GM21786 (cell line): ENCODE measurements at regions not wholly inside any gene's neighbourhood (a gene's known extent, or its start where the extent isn't known, plus 50 kb on each side); places are given as distances from the start of the nearest gene placed in this dataset.
"Not testable (repeated sequence)": the region's sequence is repeated elsewhere in the genome, so short reads cannot be mapped to it uniquely, and the experiment has no call there.

Source experiments
- ATAC-seq: cut with Tn5 transposase; IDR thresholded peaks from one replicate; pipeline ENCODE4 v1.9.1; 2021; ENCODE audit not compliant: unreplicated experiment

DNA sequence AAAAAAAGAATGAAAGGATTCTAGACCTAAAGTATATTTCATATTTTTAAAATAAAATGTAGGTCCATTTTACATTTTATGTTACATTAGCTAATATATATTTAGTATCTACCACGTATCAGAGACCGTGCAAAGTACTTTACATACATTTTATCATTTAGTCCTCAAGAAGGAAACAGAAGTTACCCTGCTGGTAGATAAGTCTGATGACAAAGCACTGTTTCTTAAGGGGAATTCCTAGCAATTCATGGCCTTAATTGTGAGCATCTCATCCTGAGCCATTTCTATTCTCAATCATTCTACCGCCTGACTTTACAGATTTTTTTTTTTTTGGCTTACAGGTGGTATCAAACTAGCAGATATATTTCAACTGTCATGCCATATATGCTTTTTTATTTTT, 367.7 kb downstream of the PRELID2 start:
- no peak for ATAC-seq

DNA sequence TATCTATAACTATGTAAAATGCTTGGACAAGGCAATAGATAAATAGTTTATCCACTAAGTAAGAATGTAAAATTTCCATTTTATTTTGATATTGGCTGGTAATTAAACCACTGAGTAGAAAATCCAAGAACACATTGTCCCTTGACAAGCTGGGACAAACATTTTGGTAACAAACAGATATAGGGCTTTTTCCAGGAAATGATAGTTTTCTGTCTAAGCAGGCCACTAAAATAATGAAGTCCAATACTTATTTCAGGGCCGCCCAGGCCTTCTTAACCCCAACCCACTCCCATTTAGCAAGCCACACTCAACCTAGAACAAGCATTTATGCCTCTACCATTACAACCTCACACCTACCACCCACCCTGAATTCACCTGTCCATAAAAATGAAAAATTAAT, 368.6 kb downstream of the PRELID2 start:
- no peak for ATAC-seq

DNA sequence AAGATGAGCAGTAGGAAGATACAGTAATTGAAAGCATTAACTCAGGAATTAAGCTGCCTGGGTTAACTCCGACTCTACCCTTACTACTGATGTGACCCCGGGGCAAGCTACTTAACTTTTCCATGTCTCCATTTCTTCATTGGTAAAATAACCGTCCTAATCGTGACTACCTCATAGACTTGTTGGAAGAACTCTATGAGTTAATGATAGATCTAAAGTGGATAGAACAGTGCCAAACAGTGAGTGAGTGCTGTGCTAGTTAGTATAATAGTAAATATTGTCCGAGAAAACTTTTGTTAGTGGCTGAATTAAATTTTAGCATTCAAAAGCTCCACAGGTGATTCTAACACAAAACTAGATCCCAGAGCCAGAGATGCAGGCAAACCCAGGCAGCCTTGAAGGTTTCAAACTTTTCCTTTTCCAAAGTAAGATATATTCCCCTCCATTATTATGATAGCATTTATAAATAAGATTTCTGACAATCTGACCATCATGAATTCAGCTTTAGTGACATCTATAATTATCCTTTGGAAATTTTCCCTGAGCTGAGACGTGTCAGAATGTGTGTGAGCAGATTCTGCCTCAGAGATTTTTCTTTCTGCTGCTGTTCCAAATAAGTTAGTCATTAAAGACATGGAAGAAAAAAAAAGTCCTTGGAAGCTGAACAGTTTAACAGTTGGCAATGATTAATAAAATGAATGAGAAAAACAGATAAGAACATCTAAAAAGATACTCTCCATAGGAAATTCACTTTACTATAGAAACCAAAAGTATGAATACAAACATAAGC, 369.5 kb downstream of the PRELID2 start:
- ATAC-seq, result no peak

DNA sequence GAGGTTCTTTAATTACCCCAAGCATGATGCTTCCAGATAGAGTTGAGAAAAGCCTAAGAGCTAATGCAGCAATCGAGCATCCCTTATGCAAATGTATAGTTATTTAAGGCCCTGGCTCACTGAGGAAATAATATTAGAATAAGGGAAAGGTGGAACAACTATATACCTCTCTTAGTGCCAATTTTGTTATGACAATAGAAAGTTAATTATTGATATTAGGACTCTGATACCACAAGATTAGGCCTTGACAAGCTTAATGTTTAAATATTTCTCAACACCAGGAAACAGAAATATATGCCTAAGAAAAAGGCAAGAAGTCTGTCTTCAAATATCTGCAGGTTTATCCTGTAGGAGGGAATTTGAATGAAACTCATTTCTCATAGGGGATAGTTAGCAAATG, 371.0 kb downstream of the PRELID2 start:
- ATAC-seq, result no peak

DNA sequence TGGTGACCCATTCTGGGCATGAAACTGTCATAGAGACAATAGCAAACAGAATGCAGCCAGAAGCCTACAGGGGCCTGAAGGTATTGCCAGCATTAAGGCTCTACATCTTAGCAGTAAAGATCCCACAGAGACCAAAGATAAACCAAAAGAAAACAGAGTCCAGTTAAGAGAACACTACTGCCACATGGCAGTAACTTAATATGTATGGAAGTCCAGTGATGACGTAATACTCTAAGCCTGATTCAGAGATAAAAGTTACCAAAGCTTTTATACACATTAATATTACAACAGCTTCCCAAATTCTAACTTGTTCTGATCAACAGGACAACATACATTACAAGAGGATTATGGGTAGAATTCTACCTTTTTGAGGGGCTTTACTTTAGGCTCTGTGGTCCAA, 371.5 kb downstream of the PRELID2 start:
- no peak for ATAC-seq

DNA sequence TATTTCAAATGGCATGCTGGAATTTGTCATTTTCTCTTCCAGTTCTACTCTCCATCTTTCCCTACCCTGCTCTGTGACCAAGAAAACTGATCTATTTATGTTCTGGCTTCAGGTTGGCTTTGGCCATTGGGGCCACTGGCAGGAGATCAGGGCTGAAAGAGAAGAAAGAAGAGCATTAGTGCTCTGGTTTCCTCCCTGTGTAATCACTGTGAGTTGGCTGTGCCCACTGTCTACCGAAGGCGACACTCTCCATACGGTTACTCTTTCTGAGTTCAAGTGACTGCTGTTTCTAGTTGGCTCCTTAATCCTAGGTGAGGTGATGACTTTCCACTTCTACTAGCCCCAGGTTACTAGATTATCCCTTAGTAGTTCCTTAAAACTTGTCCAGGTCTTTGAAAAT, 372.6 kb downstream of the PRELID2 start:
- no peak for ATAC-seq

DNA sequence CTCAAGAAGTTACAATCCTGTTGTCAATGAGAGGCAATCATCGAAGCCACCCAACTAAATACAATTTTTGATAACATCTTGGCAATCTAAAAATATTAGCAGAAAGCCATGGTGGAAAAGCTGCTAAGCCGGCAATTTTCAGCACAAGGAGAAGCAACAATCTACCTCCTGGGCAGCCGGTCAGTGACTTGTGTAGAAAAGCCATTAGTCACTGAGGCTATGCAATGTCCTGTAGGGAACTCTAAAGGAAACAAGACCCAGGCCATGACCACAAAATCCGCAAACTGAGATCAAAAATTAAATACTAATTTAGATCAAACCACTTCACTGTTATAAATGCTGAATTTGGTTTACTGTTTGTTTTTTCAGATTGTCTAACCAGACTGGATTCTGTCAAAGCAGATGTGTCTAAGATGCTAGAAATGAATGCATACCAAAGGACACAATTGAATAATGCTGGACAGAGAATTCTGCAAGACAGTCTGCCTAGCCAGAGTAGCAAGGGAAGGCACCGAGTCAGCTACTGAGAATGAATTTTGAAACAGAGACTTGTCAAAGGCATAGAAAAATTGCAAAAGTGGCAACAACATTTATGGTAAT, 384.8 kb downstream of the PRELID2 start:
- ATAC-seq, result no peak

DNA sequence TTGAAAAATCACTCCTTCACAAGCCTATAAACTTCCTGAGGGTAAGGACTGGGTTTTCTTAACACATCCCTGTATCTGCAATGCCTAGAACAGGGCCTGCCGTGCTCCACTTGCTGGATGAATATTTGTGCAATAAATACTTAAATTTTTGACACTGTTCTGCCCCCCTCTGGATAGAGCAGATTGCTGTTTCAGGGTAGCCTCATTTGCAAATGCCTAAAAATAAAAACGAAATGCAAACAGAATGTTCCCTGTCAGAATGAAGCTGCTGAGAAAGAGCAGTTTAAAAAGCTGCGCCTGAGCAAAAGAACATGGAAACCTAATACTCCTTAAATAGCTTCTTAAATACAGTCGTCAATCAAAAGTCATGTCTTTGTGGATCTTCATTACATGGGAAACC, 385.3 kb downstream of the PRELID2 start:
- no peak for ATAC-seq

DNA sequence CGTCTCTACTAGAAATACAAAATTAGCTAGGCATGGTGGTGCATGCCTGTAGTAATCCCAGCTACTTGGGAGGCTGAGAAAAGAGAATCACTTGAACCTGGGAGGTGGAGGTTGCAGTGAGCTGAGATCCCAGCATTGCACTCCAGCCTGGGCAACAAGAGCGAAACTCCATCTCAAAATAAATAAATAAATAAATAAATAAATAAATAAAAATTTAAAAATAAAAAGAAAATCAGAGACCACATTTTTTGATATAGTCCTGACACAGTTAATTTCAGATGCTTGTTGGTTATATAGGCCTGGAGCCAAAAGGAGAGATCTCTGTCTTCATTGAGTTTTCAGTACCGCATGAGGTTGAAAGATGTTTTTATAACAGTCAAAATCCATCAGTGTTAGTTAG, 388.3 kb downstream of the PRELID2 start:
- not testable (repeated sequence) for ATAC-seq

DNA sequence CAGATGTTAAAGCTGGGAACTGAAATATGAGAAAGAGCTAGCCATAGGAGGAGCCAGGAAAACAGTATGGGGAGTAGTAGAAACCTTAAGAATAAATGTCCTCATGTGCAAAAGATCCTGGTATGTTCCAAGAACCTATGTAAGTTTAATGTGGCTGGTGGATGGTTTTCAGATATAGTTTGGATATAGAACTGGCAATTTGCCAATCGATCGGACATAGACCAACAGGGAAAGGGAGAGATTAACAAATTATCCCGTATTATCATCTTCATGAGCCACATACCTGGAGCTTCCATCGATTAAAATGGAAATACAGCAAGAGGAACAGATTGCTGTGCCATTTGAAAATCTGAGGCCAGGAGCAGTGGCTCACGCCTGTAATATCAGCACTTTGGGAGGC, 388.7 kb downstream of the PRELID2 start:
- ATAC-seq, result no peak

DNA sequence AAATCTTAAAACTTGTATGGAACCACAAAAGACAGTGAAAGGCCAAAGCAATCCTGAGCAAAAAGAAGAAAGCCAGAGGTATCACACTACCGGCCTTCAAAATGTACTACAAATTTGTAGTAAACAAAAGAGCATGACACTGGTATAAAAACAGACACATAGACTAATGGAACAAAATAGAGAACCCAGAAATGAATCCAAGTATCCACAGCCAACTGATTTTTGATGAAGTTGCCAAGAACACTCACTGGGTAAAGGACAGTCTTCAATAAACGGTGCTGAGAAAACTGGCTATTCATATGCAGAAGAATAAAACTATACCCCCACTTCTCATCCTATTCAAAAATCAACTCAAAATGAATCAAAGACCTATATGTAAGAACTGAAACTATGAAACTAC, 390.1 kb downstream of the PRELID2 start:
- ATAC-seq, result no peak

DNA sequence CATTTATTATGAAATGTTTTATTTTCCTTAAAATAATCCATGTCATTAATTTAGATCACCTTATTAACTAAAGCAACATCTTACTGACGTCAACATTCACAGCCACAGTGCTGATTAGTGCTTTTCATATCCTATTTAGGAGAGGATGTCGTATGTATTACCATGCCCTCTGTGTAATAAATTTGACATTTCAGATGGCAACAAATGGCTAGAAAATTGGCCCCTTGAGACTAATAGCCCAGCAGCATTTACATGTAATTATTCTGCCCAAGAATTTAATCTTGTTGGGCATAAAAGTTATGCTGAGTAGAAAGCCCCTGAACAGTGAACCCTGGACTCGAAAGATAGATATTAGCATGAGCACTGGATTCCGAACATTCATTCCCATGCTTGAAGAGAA, 391.2 kb downstream of the PRELID2 start:
- no peak for ATAC-seq

DNA sequence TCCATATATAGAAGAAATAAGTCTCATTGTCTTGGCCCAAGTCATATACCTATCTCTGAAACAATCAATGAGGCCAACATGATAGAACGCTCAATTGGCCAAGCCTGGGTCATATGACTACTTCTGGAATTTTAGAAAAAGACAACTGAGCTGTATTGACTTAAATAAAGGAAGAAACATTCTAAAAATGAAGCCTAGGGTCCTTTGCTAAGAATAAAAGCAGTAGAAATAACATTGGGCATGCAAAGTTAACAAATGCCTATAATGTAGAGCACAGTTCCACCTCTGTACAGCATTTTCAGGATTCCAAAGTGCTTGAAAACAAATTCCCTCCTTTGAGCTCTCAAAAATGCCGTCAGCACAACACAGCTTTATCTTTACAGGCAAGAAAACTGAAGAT, 391.8 kb downstream of the PRELID2 start:
- ATAC-seq, result no peak

DNA sequence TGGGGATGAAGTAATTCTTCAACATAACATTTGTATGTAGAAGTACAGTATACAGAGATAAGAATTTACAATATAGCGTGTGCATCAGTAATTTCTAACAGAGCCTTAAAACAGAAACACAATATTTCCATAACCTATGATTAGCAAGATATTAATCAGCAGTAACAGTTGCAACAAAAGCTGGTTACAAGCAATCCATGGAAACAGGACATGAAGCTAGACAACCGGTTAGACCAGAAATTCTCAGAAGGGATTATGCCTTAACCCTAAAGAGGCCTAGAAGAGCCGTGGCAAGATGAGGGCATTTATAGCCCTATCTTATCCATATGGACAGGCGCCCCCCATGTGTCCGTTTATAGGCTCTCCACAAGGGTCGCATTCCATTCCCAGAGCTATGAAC, 392.5 kb downstream of the PRELID2 start:
- ATAC-seq, result not testable (repeated sequence)

DNA sequence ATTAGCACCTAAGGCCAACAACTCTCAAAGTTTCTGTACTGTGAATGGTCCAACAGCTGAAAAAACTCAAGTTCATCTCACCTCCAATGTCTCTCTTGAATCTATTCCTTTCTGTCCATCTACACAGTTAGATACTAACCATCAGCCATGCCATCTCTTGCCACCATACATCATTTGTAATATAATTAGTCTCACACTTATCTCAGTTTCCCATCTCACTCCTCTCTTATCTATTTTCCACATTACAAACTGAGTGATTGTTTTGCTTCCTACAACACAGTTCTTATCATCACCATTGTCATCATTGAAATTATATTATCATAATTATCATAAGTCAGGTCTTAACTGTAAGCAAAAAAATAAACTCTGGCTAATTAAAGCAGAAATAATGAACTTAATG, 393.9 kb downstream of the PRELID2 start:
- no peak for ATAC-seq

DNA sequence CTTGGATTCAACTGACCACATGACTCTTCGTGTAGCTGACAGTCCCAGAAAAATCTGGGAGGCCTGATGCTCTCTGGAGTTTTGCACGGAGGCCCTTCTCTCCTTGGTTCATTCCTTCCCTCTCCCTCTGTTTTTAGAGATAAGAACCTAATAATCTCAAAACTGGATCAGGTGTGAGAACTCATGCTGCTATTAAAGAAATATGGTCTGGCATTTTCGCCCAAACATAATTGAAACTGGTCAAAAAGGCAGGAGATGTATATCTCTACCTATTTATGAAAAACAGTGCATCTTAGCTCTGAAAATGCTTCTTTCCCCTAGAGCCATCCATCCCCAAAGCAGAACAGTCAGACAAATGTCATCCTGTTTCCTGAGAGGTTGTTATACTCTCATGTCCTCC, 397.5 kb downstream of the PRELID2 start:
- ATAC-seq, result no peak

DNA sequence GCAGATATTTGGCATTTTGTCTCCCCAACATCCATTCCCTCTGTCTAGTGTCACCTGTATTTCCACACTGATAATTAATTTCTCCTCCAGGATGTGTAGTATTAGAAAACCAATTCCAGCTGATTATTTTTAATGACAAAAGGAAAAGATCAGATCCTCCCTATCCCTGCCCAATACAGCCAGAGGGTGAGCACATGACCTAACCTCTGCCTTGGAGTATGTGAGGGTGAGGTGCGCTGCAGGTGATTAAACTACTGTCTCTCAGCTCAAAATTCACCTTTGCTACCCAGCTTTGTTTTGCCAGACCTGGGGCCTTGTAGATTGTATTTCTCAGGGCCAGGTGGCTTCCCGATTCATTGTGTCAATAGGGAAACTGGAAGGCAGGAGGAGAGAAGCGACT, 402.1 kb downstream of the PRELID2 start:
- ATAC-seq, result no peak

DNA sequence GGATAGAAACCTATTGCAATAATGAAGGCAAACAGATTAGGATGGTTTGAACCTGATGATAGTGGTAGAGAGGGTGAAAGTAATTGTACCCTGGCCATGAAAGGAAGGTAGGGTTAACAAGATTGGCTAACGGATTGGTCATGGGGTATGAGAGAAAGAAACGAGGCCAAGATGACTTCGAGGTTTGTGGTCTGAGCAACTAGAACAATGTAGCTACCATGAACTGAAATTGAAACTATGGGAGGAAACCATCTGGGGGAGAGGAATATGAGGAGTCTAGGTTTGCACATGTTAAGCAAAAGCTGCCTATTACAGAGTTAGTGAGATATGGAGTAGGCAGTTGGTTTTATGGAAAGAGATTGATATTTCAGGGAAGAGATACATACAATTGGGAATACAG, 406.0 kb downstream of the PRELID2 start:
- peak; percentile 57 for ATAC-seq

DNA sequence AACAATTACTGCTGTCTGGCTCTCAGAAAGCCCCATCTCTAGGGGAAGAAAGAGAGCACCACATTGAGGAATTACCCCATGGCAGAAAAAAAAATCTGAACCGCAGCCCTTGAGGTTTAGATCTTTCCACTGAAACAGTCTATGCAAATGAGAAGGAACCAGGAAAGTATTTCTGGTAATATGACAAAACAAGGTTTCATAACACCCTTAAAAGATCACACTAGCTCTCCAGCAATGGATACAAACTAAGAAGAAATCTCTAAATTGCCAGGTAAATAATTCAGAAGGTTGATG, 427.1 kb downstream of the PRELID2 start:
- ATAC-seq, result peak; percentile 64

DNA sequence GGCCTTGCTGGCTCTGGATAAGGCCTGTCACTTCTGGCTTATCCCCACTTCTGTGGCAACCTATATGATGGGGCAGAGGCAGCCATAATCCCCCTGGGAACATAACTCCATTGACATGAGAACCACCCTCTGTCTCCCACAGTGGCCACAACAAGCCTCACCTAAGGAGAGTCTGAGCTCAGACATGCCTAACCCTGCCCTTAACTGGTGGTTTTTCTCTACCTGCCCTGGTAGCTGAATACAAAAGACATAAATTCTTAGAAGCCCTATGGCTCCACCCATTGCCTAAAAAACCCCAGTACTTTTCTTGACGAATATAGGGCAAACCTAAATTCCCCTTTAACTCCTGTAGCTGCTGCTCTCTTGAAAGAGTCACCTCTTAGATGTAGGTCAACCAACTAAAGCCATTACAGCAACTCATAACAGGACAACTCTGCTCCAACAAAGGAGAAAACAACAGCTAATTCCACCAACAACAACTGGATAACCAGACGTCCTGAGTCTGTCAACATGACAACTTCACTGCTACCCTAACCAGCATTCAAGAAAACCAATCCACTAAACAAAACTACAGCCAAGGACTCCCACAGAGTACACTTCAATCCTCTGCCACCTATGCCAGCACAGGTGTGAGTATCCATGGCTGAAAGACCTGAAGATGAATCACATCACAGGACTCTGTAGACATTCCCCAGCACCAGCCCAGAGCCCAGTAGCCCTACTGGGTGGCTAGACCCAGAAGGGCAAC, 427.7 kb downstream of the PRELID2 start:
- peak; percentile 36 for ATAC-seq

DNA sequence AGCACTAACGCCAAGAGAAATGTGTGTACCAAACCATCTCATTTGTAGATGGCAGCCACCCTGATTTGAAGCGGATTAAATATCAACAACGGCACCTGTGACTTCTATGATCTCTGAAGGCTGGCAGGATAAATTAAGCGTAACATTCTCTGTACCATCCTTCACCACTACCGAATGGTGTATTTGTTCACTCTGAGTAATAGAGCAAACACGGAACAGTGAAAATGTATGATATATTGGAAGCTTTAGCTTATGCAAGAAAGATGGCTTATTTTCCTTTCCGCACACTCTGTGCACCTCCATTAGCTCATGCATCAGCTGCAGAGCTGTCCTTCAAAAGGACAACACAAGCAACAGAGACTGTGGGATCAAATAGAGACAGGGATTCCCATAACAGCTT, 431.1 kb downstream of the PRELID2 start:
- no peak for ATAC-seq

DNA sequence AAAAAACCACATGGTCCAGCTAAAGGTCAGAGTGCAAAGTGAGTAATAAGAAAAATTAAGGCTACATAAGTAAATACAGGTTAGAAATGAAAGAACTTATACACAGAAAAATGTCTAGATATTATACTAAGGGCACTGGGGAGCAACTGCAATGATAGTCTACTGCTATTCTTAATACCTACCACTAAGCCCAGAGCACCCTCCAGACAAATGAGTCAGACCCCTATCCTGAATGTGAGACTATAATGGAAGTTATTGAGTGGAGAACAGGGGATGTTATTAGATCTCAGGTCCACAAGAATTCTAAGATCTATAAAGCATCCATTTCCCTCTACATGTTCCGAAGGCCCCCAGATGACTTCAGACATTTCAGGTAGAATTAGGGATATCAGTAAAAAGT, 438.3 kb downstream of the PRELID2 start:
- no peak for ATAC-seq
